ENCODE measurements at regions not wholly inside any gene's neighbourhood (a gene's known extent, or its start where the extent isn't known, plus 50 kb on each side); places are given as distances from the start of the nearest gene placed in this dataset.

- TF ChIP-seq ELF4 (IDR thresholded peaks at IDR 0.05) (no peak), BHLHE40 (IDR thresholded peaks at IDR 0.05; ENCODE audit: borderline replicate concordance) (no peak), FOXK2 (IDR thresholded peaks at IDR 0.05) (no peak), LEF1 (IDR thresholded peaks at IDR 0.05; ENCODE audit: borderline replicate concordance) (no peak), NFRKB (IDR thresholded peaks at IDR 0.05) (no peak), ZNF384 (IDR thresholded peaks at IDR 0.05) (no peak), SP1 (IDR thresholded peaks at IDR 0.05) (no peak), FOXM1 (IDR thresholded peaks at IDR 0.05; ENCODE audit: borderline replicate concordance) (no peak), TARDBP (IDR thresholded peaks at IDR 0.05) (no peak), HDGF (IDR thresholded peaks at IDR 0.05; ENCODE audit: borderline replicate concordance) (no peak), ARNT (IDR thresholded peaks at IDR 0.05) (no peak)
Measured at GRCh38 chr12:115823635-115824034, 453.9 kb downstream of the MED13L start.
